BE2C (cell line): ENCODE measurements at regions not wholly inside any gene's neighbourhood (a gene's known extent, or its start where the extent isn't known, plus 50 kb on each side); places are given as distances from the start of the nearest gene placed in this dataset.
"Not testable (repeated sequence)": the region's sequence is repeated elsewhere in the genome, so short reads cannot be mapped to it uniquely, and the experiment has no call there.

Experiments
- DNase-seq: peaks from one replicate; pipeline ENCODE4 v3.0.0-alpha.2; 2020
- H3K27me3 ChIP-seq: fragments of 250-450 bp; sonication (Bioruptor Pico); 2 replicates; pipeline ENCODE4 v1.5.1; 2020; ENCODE audit warnings: mild to moderate bottlenecking
- H3K36me3 ChIP-seq: fragments of 250-450 bp; sonication (Bioruptor Pico); 2 replicates; pipeline ENCODE4 v1.5.1; 2020; ENCODE audit warnings: mild to moderate bottlenecking
- H3K4me1 ChIP-seq: fragments of 250-450 bp; sonication (Bioruptor Pico); 2 replicates; pipeline ENCODE4 v1.5.1; 2020
- H3K4me3 ChIP-seq: 2 replicates; pipeline ENCODE4 v1.5.1; 2011; ENCODE audit warnings: low read depth, low read length
- H3K9me3 ChIP-seq: fragments of 250-450 bp; sonication (Bioruptor Pico); 2 replicates; pipeline ENCODE4 v1.5.1; 2020
- CTCF ChIP-seq: IDR thresholded peaks from 2 replicates; pipeline ENCODE4 v1.5.1; 2012; ENCODE audit warnings: mild to moderate bottlenecking, low read depth, low read length

GRCh38 chr4:169841776-169842175, 84.0 kb upstream of the HPF1 start:
- no peaks in the 10 kb centered on the region for H3K36me3 ChIP-seq
- no peak for TF ChIP-seq CTCF
- H3K4me1 ChIP-seq = no peaks in the 10 kb centered on the region
- DNase-seq = no peak
- no peak overlapping the region for H3K4me3 ChIP-seq
- no peaks in the 10 kb centered on the region for H3K9me3 ChIP-seq
- H3K27me3 ChIP-seq = no peaks in the 10 kb centered on the region

- H3K4me3 ChIP-seq = no peak overlapping the region
- DNase-seq = no peak
- no peaks in the 10 kb centered on the region for H3K36me3 ChIP-seq
- H3K27me3 ChIP-seq = no peaks in the 10 kb centered on the region
- no peak for TF ChIP-seq CTCF
- no peaks in the 10 kb centered on the region for H3K4me1 ChIP-seq
- no peaks in the 10 kb centered on the region for H3K9me3 ChIP-seq
Observed at GRCh38 chr4:169840554-169840953, 82.8 kb upstream of the HPF1 start.

GRCh38 chr4:169828329-169828728, 70.6 kb upstream of the HPF1 start:
- not testable (repeated sequence) for H3K4me3 ChIP-seq, DNase-seq, H3K9me3 ChIP-seq, H3K4me1 ChIP-seq, H3K36me3 ChIP-seq, H3K27me3 ChIP-seq

GRCh38 chr4:169826634-169827187, 69.0 kb upstream of the HPF1 start:
- H3K9me3 ChIP-seq = no peaks in the 10 kb centered on the region
- DNase-seq = no peak
- TF ChIP-seq CTCF = no peak
- H3K36me3 ChIP-seq = no peaks in the 10 kb centered on the region
- H3K27me3 ChIP-seq = no peaks in the 10 kb centered on the region
- H3K4me1 ChIP-seq = no peaks in the 10 kb centered on the region
- H3K4me3 ChIP-seq = no peak overlapping the region

GRCh38 chr4:169823685-169824084, 65.9 kb upstream of the HPF1 start:
- Histone ChIP-seq H3K4me1 (no peaks in the 10 kb centered on the region), H3K36me3 (no peaks in the 10 kb centered on the region), H3K9me3 (no peaks in the 10 kb centered on the region), H3K4me3 (no peak overlapping the region), H3K27me3 (no peaks in the 10 kb centered on the region)
- DNase-seq = no peak
- TF ChIP-seq CTCF = no peak

GRCh38 chr4:169821402-169821801, 63.7 kb upstream of the HPF1 start:
- H3K36me3 ChIP-seq = no peaks in the 10 kb centered on the region
- no peak overlapping the region for H3K4me3 ChIP-seq
- no peaks in the 10 kb centered on the region for H3K27me3 ChIP-seq
- DNase-seq = no peak
- H3K4me1 ChIP-seq = no peaks in the 10 kb centered on the region
- H3K9me3 ChIP-seq = no peaks in the 10 kb centered on the region
- TF ChIP-seq CTCF = no peak
